Activated naive CD4-positive, alpha-beta T cell treated with anti-CD3 and anti-CD28 coated beads for 36 hours (primary cell): ENCODE measurements at regions not wholly inside any gene's neighbourhood (a gene's known extent, or its start where the extent isn't known, plus 50 kb on each side); places are given as distances from the start of the nearest gene placed in this dataset.

ENCODE experiments used
- CTCF ChIA-PET: fragments of 350-600 bp; sonication (Branson Sonifier 250); formaldehyde crosslinking; loops from one replicate; lab custom pipeline; 2021; ENCODE audit warnings: antibody characterized with exemption; lab: Charles Lee
- DNase-seq: peaks from one replicate; pipeline ENCODE4 v3.0.0-alpha.2; 2020
- H3K27ac Mint-ChIP-seq: one replicate; pipeline ENCODE4 v1.8.0; 2021; ENCODE audit warnings: mild to moderate bottlenecking, mixed read lengths
- H3K27me3 Mint-ChIP-seq: one replicate; pipeline ENCODE4 v1.8.0; 2021; ENCODE audit warnings: low read depth, mixed read lengths
- H3K36me3 Mint-ChIP-seq: one replicate; pipeline ENCODE4 v1.8.0; 2021; ENCODE audit warnings: low read depth, mixed read lengths
- H3K4me1 Mint-ChIP-seq: one replicate; pipeline ENCODE4 v1.8.0; 2021; ENCODE audit warnings: low read depth, mixed read lengths
- H3K4me3 Mint-ChIP-seq: one replicate; pipeline ENCODE4 v1.8.0; 2021; ENCODE audit warnings: mild to moderate bottlenecking, moderate library complexity, mixed read lengths
- H3K9me3 Mint-ChIP-seq: one replicate; pipeline ENCODE4 v1.8.0; 2021; ENCODE audit warnings: mixed read lengths
- intact Hi-C: fragments of 100-400 bp; cut with micrococcal nuclease; formaldehyde crosslinking; loops from one replicate; pipeline ENCODE4 v1.15.1; 2023

- H3K4me3 Mint-ChIP-seq: no peak overlapping the region
- H3K4me1 Mint-ChIP-seq: no peaks in the 10 kb centered on the region
- CTCF ChIA-PET: no interaction called here
- intact Hi-C loops: no loop called here
- no peaks in the 10 kb centered on the region for H3K36me3 Mint-ChIP-seq
- no peaks in the 10 kb centered on the region for H3K27me3 Mint-ChIP-seq
- no peak overlapping the region for H3K27ac Mint-ChIP-seq
- H3K9me3 Mint-ChIP-seq: peaks cover 7% of the 10 kb centered on the region
- no peak for DNase-seq
These were observed 492.6 kb upstream of the REG3G start for GRCh38 chr2:78532762-78533379.

- Mint-ChIP-seq H3K4me1 (no peaks in the 10 kb centered on the region), H3K27me3 (no peaks in the 10 kb centered on the region), H3K27ac (no peak overlapping the region), H3K9me3 (peaks cover 8% of the 10 kb centered on the region), H3K36me3 (no peaks in the 10 kb centered on the region), H3K4me3 (no peak overlapping the region)
- intact Hi-C loops: no loop called here
- no peak for DNase-seq
- CTCF ChIA-PET: no interaction called here
These were observed 490.1 kb upstream of the REG3G start for GRCh38 chr2:78535395-78535794.

- Mint-ChIP-seq H3K27me3 (no peaks in the 10 kb centered on the region), H3K27ac (no peak overlapping the region), H3K36me3 (no peaks in the 10 kb centered on the region), H3K9me3 (peaks cover 15% of the 10 kb centered on the region), H3K4me1 (no peaks in the 10 kb centered on the region), H3K4me3 (no peak overlapping the region)
- intact Hi-C loops: no loop called here
- CTCF ChIA-PET: no interaction called here
- no peak for DNase-seq
These were observed 487.2 kb upstream of the REG3G start for GRCh38 chr2:78538322-78538721.

- Mint-ChIP-seq H3K4me1 (no peaks in the 10 kb centered on the region), H3K36me3 (no peaks in the 10 kb centered on the region), H3K9me3 (peaks cover 15% of the 10 kb centered on the region), H3K4me3 (no peak overlapping the region), H3K27ac (no peak overlapping the region), H3K27me3 (no peaks in the 10 kb centered on the region)
- CTCF ChIA-PET: no interaction called here
- DNase-seq: no peak
- intact Hi-C loops: no loop called here
These were observed 485.2 kb upstream of the REG3G start for GRCh38 chr2:78540255-78540654.

GRCh38 chr2:78541088-78541450 is 484.4 kb upstream of the REG3G start:
- Mint-ChIP-seq H3K4me3 (no peak overlapping the region), H3K9me3 (peaks cover 18% of the 10 kb centered on the region), H3K27me3 (no peaks in the 10 kb centered on the region), H3K36me3 (no peaks in the 10 kb centered on the region), H3K4me1 (no peaks in the 10 kb centered on the region), H3K27ac (no peak overlapping the region)
- intact Hi-C loops: no loop called here
- DNase-seq: no peak
- CTCF ChIA-PET: no interaction called here

- no peak overlapping the region for H3K4me3 Mint-ChIP-seq
- intact Hi-C loops: no loop called here
- H3K4me1 Mint-ChIP-seq: no peaks in the 10 kb centered on the region
- no peak for DNase-seq
- peaks cover 15% of the 10 kb centered on the region for H3K9me3 Mint-ChIP-seq
- H3K27ac Mint-ChIP-seq: no peak overlapping the region
- CTCF ChIA-PET: interaction anchor here (0.8 kb wide), 1 partner anchor 14 kb away, joined by 3 read pairs; no protein-coding TSS in a partner anchor
- H3K27me3 Mint-ChIP-seq: no peaks in the 10 kb centered on the region
- no peaks in the 10 kb centered on the region for H3K36me3 Mint-ChIP-seq
These were observed 483.8 kb upstream of the REG3G start for GRCh38 chr2:78541451-78542267.

GRCh38 chr2:78546843-78547242 is 478.7 kb upstream of the REG3G start:
- Mint-ChIP-seq H3K36me3 (no peaks in the 10 kb centered on the region), H3K27ac (no peak overlapping the region), H3K4me3 (no peak overlapping the region), H3K9me3 (peaks cover 15% of the 10 kb centered on the region), H3K27me3 (no peaks in the 10 kb centered on the region), H3K4me1 (no peaks in the 10 kb centered on the region)
- DNase-seq: no peak
- CTCF ChIA-PET: no interaction called here
- intact Hi-C loops: no loop called here

- intact Hi-C loops: no loop called here
- CTCF ChIA-PET: no interaction called here
- Mint-ChIP-seq H3K9me3 (peaks cover 9% of the 10 kb centered on the region), H3K36me3 (no peaks in the 10 kb centered on the region), H3K4me1 (no peaks in the 10 kb centered on the region), H3K27ac (no peak overlapping the region), H3K27me3 (no peaks in the 10 kb centered on the region), H3K4me3 (no peak overlapping the region)
- no peak for DNase-seq
These were observed 475.7 kb upstream of the REG3G start for GRCh38 chr2:78549766-78550165.

- peaks cover 11% of the 10 kb centered on the region for H3K9me3 Mint-ChIP-seq
- intact Hi-C loops: no loop called here
- H3K4me3 Mint-ChIP-seq: no peak overlapping the region
- H3K27me3 Mint-ChIP-seq: no peaks in the 10 kb centered on the region
- DNase-seq: no peak
- CTCF ChIA-PET: no interaction called here
- no peaks in the 10 kb centered on the region for H3K36me3 Mint-ChIP-seq
- no peak overlapping the region for H3K27ac Mint-ChIP-seq
- H3K4me1 Mint-ChIP-seq: no peaks in the 10 kb centered on the region
These were observed 471.4 kb upstream of the REG3G start for GRCh38 chr2:78553866-78554647.

- Mint-ChIP-seq H3K4me3 (no peak overlapping the region), H3K36me3 (no peaks in the 10 kb centered on the region), H3K27me3 (no peaks in the 10 kb centered on the region), H3K9me3 (peaks cover 4% of the 10 kb centered on the region), H3K27ac (no peak overlapping the region), H3K4me1 (no peaks in the 10 kb centered on the region)
- CTCF ChIA-PET: no interaction called here
- DNase-seq: no peak
- intact Hi-C loops: no loop called here
These were observed 463.6 kb upstream of the REG3G start for GRCh38 chr2:78561876-78562275.

- Mint-ChIP-seq H3K36me3 (no peaks in the 10 kb centered on the region), H3K27me3 (no peaks in the 10 kb centered on the region), H3K4me3 (no peak overlapping the region), H3K4me1 (no peaks in the 10 kb centered on the region), H3K9me3 (peaks cover 9% of the 10 kb centered on the region), H3K27ac (no peak overlapping the region)
- no peak for DNase-seq
- intact Hi-C loops: no loop called here
- CTCF ChIA-PET: no interaction called here
These were observed 460.8 kb upstream of the REG3G start for GRCh38 chr2:78564666-78565065.

- peaks cover 17% of the 10 kb centered on the region for H3K9me3 Mint-ChIP-seq
- no peaks in the 10 kb centered on the region for H3K27me3 Mint-ChIP-seq
- CTCF ChIA-PET: no interaction called here
- H3K27ac Mint-ChIP-seq: no peak overlapping the region
- no peak for DNase-seq
- no peaks in the 10 kb centered on the region for H3K4me1 Mint-ChIP-seq
- no peak overlapping the region for H3K4me3 Mint-ChIP-seq
- intact Hi-C loops: no loop called here
- no peaks in the 10 kb centered on the region for H3K36me3 Mint-ChIP-seq
These were observed 456.6 kb upstream of the REG3G start for GRCh38 chr2:78568782-78569373.
